Thyroid gland (tissue), 4 donors: ENCODE measurements at regions not wholly inside any gene's neighbourhood (a gene's known extent, or its start where the extent isn't known, plus 50 kb on each side); places are given as distances from the start of the nearest gene placed in this dataset.

ENCODE experiments used
- CTCF ChIP-seq, 6 experiments: fragments of 200-600 bp in 3 of 6; fragments of 450-650 bp in 3 of 6; sonication (generic) in 3 of 6; IDR thresholded peaks; one replicate each; pipeline ENCODE4 v1.5.1; 2016 to 2019; ENCODE audit warnings: antibody characterized with exemption in 6 of 6, mild to moderate bottlenecking in 2 of 6, inconsistent platforms in 1 of 6, moderate library complexity in 1 of 6
- POLR2A ChIP-seq, 2 donors: fragments of 450-650 bp; IDR thresholded peaks; one replicate each; pipeline ENCODE4 v1.6.1; 2017; ENCODE audit warnings: antibody characterized with exemption in 2 of 2, mild to moderate bottlenecking in 2 of 2, moderate library complexity in 1 of 2

- TF ChIP-seq CTCF (IDR thresholded peaks at IDR 0.05) (no peak), POLR2A (IDR thresholded peaks at IDR 0.05) (no peak)
Measured at GRCh38 chr16:5944971-5945370, 847.4 kb upstream of the EEF2KMT start.
